MM.1S (cell line): ENCODE measurements at regions not wholly inside any gene's neighbourhood (a gene's known extent, or its start where the extent isn't known, plus 50 kb on each side); places are given as distances from the start of the nearest gene placed in this dataset.
"Not testable (repeated sequence)": the region's sequence is repeated elsewhere in the genome, so short reads cannot be mapped to it uniquely, and the experiment has no call there.

ENCODE experiments used
- DNase-seq: peaks from one replicate; pipeline ENCODE4 v3.0.0-alpha.2; 2015
- H2AFZ ChIP-seq: fragments of 300-600 bp; sonication (generic); 2 replicates; pipeline ENCODE4 v1.6.0; 2016; ENCODE audit warnings: antibody characterized with exemption, low read length
- H3F3A ChIP-seq: fragments of 300-600 bp; sonication (generic); 2 replicates; pipeline ENCODE4 v1.6.1; 2016; ENCODE audit warnings: mild to moderate bottlenecking, antibody characterized with exemption, low read length, moderate library complexity, mixed read lengths; ENCODE audit not compliant: insufficient read depth
- H3K27ac ChIP-seq: fragments of 300-600 bp; sonication (generic); 2 replicates; pipeline ENCODE4 v1.5.1; 2016; ENCODE audit warnings: mild to moderate bottlenecking, low read length
- H3K27me3 ChIP-seq: fragments of 300-600 bp; sonication (generic); replicated peaks from 2 replicates; pipeline ENCODE4 v1.6.0; 2016; ENCODE audit warnings: low read length; ENCODE audit not compliant: insufficient read depth
- H3K36me3 ChIP-seq: fragments of 300-600 bp; sonication (generic); replicated peaks from 2 replicates; pipeline ENCODE4 v1.6.1; 2016; ENCODE audit warnings: mild to moderate bottlenecking, low read length, mixed read lengths; ENCODE audit not compliant: insufficient read depth
- H3K4me1 ChIP-seq: fragments of 300-600 bp; sonication (generic); 2 replicates; pipeline ENCODE4 v1.6.1; 2016; ENCODE audit warnings: low read length, mixed read lengths
- H3K4me2 ChIP-seq: fragments of 300-600 bp; sonication (generic); 2 replicates; pipeline ENCODE4 v1.6.0; 2016; ENCODE audit warnings: low read depth, low read length
- H3K4me3 ChIP-seq: fragments of 300-600 bp; sonication (generic); 2 replicates; pipeline ENCODE4 v1.5.1; 2016; ENCODE audit warnings: low read length, mixed read lengths
- H3K79me2 ChIP-seq: fragments of 300-600 bp; sonication (generic); 2 replicates; pipeline ENCODE4 v1.6.1; 2016; ENCODE audit warnings: mixed run types, low read length, mixed read lengths
- H3K9ac ChIP-seq: fragments of 300-600 bp; sonication (generic); 2 replicates; pipeline ENCODE4 v1.6.1; 2016; ENCODE audit warnings: low read length, mixed read lengths
- H3K9me2 ChIP-seq: fragments of 300-600 bp; sonication (generic); replicated peaks from 2 replicates; pipeline ENCODE4 v1.6.1; 2016; ENCODE audit warnings: mild to moderate bottlenecking, low read length, mixed read lengths; ENCODE audit not compliant: insufficient read depth
- H3K9me3 ChIP-seq: fragments of 300-600 bp; sonication (generic); replicated peaks from 2 replicates; pipeline ENCODE4 v1.6.1; 2016; ENCODE audit warnings: mild to moderate bottlenecking, low read length, mixed read lengths; ENCODE audit not compliant: insufficient read depth
- H4K20me1 ChIP-seq: fragments of 300-600 bp; sonication (generic); 2 replicates; pipeline ENCODE4 v1.6.1; 2016; ENCODE audit warnings: mild to moderate bottlenecking, low read length, moderate library complexity, mixed read lengths; ENCODE audit not compliant: insufficient read depth
- EZH2 ChIP-seq: fragments of 300-600 bp; sonication (generic); optimal IDR thresholded peaks from 2 replicates; pipeline ENCODE3; 2017; ENCODE audit warnings: low read depth, mild to moderate bottlenecking, antibody characterized with exemption, low read length, mixed read lengths
- EZH2phosphoT487 ChIP-seq: fragments of 300-600 bp; sonication (generic); IDR thresholded peaks from 2 replicates; pipeline ENCODE4 v1.6.1; 2018; ENCODE audit warnings: antibody characterized with exemption, low read length
- TF ChIP-seq, protein P1 (sequence below): fragments of 300-600 bp; sonication (generic); IDR thresholded peaks from 2 replicates; pipeline ENCODE4 v1.5.1; 2016; ENCODE audit warnings: antibody characterized with exemption, low read length, mixed read lengths

DNA sequence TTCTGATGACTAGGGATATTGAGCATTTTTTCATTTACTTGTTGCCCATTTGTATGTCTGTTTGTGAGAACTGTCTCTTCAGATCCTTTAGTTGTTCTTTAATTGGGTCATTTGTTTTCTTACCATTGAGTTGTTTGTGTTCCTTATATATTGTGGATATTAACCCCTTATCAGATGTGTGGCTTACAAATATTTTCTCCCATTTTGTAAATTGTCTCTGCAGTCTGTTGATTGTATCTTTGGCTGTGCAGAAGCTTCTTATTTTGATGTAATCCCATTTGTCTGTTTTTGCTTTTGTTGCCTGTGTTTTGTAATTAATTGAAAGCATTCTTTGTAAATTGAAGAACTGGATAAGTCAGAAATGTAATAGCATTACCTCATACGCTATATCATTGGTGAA is 459.1 kb upstream of the FOXG1 start:
- Histone ChIP-seq H3F3A (no peaks in the 10 kb centered on the region), H2AFZ (no peak overlapping the region), H3K9me3 (no peaks in the 10 kb centered on the region), H3K79me2 (no peaks in the 10 kb centered on the region), H3K4me1 (no peaks in the 10 kb centered on the region), H3K27me3 (no peaks in the 10 kb centered on the region), H3K27ac (no peak overlapping the region), H3K36me3 (no peaks in the 10 kb centered on the region), H3K9me2 (no peaks in the 10 kb centered on the region), H3K4me3 (no peak overlapping the region), H3K9ac (no peak overlapping the region), H4K20me1 (no peaks in the 10 kb centered on the region), H3K4me2 (no peak overlapping the region)
- no peak for DNase-seq
- TF ChIP-seq EZH2phosphoT487 = no peak
- TF ChIP-seq EZH2 = no peak
- TF ChIP-seq, protein P1, sequence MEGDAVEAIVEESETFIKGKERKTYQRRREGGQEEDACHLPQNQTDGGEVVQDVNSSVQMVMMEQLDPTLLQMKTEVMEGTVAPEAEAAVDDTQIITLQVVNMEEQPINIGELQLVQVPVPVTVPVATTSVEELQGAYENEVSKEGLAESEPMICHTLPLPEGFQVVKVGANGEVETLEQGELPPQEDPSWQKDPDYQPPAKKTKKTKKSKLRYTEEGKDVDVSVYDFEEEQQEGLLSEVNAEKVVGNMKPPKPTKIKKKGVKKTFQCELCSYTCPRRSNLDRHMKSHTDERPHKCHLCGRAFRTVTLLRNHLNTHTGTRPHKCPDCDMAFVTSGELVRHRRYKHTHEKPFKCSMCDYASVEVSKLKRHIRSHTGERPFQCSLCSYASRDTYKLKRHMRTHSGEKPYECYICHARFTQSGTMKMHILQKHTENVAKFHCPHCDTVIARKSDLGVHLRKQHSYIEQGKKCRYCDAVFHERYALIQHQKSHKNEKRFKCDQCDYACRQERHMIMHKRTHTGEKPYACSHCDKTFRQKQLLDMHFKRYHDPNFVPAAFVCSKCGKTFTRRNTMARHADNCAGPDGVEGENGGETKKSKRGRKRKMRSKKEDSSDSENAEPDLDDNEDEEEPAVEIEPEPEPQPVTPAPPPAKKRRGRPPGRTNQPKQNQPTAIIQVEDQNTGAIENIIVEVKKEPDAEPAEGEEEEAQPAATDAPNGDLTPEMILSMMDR = no peak

DNA sequence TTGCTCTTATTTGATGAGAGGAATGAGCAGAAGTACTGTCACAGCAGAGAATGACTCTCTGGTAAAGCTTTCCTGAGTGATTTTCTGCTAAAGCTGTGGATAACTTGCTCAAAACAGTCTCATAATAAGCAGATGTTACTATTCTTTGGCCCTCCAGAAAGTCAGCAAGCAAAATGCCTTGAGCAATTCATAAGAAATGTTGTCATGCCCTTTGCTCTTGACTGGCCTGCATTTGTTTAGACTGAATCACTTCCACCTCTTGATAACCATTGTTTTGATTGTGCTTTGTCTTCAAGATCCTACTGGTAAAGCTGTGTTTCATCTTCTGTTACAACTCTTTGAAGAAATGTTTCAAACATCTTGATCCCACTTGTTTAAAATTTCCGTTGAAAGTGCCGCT is 457.9 kb upstream of the FOXG1 start:
- Histone ChIP-seq H3K9ac (no peak overlapping the region), H3K36me3 (no peaks in the 10 kb centered on the region), H3K27ac (no peak overlapping the region), H3K4me1 (no peaks in the 10 kb centered on the region), H4K20me1 (no peaks in the 10 kb centered on the region), H3K9me2 (no peaks in the 10 kb centered on the region), H3F3A (no peaks in the 10 kb centered on the region), H3K4me3 (no peak overlapping the region), H3K9me3 (no peaks in the 10 kb centered on the region), H3K79me2 (no peaks in the 10 kb centered on the region), H3K4me2 (no peak overlapping the region), H3K27me3 (no peaks in the 10 kb centered on the region), H2AFZ (no peak overlapping the region)
- TF ChIP-seq, protein P1 = no peak
- no peak for TF ChIP-seq EZH2
- no peak for TF ChIP-seq EZH2phosphoT487
- no peak for DNase-seq

DNA sequence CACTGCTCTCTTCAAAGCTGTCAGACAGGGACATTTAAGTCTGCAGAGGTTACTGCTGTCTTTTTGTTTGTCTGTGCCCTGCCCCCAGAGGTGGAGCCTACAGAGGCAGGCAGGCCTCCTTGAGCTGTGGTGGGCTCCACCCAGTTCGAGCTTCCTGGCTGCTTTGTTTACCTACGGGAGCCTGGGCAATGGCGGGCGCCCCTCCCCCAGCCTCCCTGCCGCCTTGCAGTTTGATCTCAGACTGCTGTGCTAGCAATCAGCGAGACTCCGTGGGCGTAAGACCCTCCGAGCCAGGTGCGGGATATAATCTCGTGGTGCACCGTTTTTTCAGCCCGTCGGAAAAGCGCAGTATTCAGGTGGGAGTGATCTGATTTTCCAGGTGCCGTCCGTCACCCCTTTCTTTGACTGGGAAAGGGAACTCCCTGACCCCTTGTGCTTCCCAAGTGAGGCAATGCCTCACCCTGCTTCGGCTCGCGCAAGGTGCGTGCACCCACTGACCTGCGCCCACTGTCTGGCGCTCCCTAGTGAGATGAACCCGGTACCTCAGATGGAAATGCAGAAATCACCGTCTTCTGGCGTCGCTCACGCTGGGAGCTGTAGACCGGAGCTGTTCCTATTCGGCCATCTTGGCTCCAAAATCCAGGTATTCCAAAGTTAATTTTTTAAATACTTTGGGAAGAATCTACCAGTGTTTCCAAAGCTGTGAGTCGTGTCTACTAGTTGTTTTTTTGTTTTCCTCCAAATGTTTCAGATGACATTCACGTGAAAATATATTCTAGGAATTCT is 448.5 kb upstream of the FOXG1 start:
- not testable (repeated sequence) for H3K27ac ChIP-seq, H3K4me3 ChIP-seq, H3K9me3 ChIP-seq, H3K4me2 ChIP-seq, H4K20me1 ChIP-seq, H3K9ac ChIP-seq, H3K27me3 ChIP-seq, H3F3A ChIP-seq, H3K9me2 ChIP-seq, DNase-seq, H3K4me1 ChIP-seq, H2AFZ ChIP-seq, H3K79me2 ChIP-seq, H3K36me3 ChIP-seq

DNA sequence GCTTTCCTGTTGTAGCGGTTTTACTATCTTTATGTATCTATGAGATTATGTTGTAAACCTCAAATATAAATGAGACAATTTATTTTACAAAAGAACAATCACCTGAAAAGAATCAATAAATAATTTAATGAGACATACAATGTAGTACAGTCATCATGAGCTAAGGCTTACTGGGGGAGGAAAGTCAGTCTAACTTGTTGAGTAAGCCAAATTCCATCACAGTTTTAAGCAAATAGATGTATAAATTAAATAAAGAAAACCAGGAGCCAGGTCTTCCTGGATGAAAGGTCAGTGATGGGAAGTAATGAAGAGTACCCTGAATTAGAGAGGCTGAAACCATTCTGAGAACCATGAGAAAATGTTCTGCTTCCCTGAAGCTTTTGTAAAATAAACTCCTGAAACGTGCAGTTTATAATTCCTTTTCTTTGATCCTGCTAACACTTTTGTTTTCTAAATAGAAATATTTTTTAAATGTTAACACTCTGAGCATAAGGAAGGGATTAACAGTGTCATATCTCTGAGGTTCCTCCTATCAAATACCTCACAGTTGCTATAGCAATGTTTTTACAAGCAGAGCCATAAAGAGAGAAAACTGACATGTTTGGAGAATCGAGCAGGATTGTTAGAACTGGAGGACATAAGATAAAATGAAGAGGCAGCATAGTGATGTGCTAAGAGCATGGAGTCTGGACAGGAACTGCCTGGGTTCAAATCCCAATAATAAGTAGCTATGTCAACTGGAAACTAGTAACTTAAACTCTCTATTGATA is 444.9 kb upstream of the FOXG1 start:
- no peaks in the 10 kb centered on the region for H3K9me2 ChIP-seq
- no peaks in the 10 kb centered on the region for H3K36me3 ChIP-seq
- no peak overlapping the region for H3K27ac ChIP-seq
- H3F3A ChIP-seq = no peaks in the 10 kb centered on the region
- no peaks in the 10 kb centered on the region for H3K79me2 ChIP-seq
- H3K4me2 ChIP-seq = no peak overlapping the region
- no peak overlapping the region for H3K9ac ChIP-seq
- no peaks in the 10 kb centered on the region for H3K4me1 ChIP-seq
- no peak overlapping the region for H3K4me3 ChIP-seq
- no peaks in the 10 kb centered on the region for H3K9me3 ChIP-seq
- H2AFZ ChIP-seq = no peak overlapping the region
- TF ChIP-seq, protein P1 = no peak
- TF ChIP-seq EZH2 (no peak), EZH2phosphoT487 (no peak)
- no peaks in the 10 kb centered on the region for H3K27me3 ChIP-seq
- no peak for DNase-seq
- H4K20me1 ChIP-seq = no peaks in the 10 kb centered on the region
